GM12878 (cell line): ENCODE measurements at regions not wholly inside any gene's neighbourhood (a gene's known extent, or its start where the extent isn't known, plus 50 kb on each side); places are given as distances from the start of the nearest gene placed in this dataset.
"Not testable (repeated sequence)": the region's sequence is repeated elsewhere in the genome, so short reads cannot be mapped to it uniquely, and the experiment has no call there.

Experiments used
- ATAC-seq: fragments of 200-7000 bp; cut with Tn5 transposase; 3 replicates; pipeline ENCODE4 v1.9.1; 2020; ENCODE audit warnings: mild to moderate bottlenecking, moderate library complexity
- BruUV-seq: library from RNA; stranded (reverse); fragments of 400-500 nt; replicated peaks from 2 replicates; lab custom pipeline; 2021; lab: Mats Ljungman, UMichigan
- CTCF ChIA-PET: fragments of 300-600 bp; sonication (Branson Sonifier 250); formaldehyde crosslinking; extraction: SDS; loops from one replicate; lab custom pipeline; 2021; ENCODE audit warnings: inconsistent platforms; lab: Yijun Ruan, JAX
- POLR2A ChIA-PET: fragments of 350-600 bp; formaldehyde crosslinking; extraction: SDS; loops from one replicate; lab custom pipeline; 2021; ENCODE audit warnings: inconsistent platforms; lab: Charles Lee
- RAD21 ChIA-PET: fragments of 300-600 bp; sonication (Branson Sonifier 250); formaldehyde crosslinking; loops from one replicate; lab custom pipeline; 2023; ENCODE audit warnings: antibody characterized with exemption; ENCODE audit not compliant: unreplicated experiment; lab: Charles Lee
- SMC1A ChIA-PET: fragments of 300-600 bp; sonication (Branson Sonifier 250); formaldehyde crosslinking; loops from one replicate; lab custom pipeline; 2023; ENCODE audit not compliant: unreplicated experiment, uncharacterized antibody; lab: Charles Lee
- DNase-seq: peaks from one replicate; pipeline ENCODE4 v3.0.0-alpha.2; 2011; ENCODE audit warnings: low read depth, low spot score
- FAIRE-seq: peaks from 3 replicates; lab custom pipeline; 2011; peaks lifted over from hg19 to GRCh38; lab: Jason Lieb, UNC
- H2AFZ ChIP-seq: 2 replicates; pipeline ENCODE4 v1.6.0; 2011; ENCODE audit warnings: low read depth, low read length, control low read depth; ENCODE audit not compliant: control insufficient read depth
- H3K27ac ChIP-seq: 2 replicates; pipeline ENCODE4 v1.5.1; 2011; ENCODE audit warnings: control low read depth; ENCODE audit not compliant: control insufficient read depth, insufficient read depth
- H3K27me3 ChIP-seq, 2 experiments: replicated peaks in 1 of 2; 2 replicates each; pipeline versions ENCODE4 v1.6.0 to v1.6.1; 2011; ENCODE audit warnings: low read length in 1 of 2; ENCODE audit not compliant: control insufficient read depth in 2 of 2, insufficient read depth in 2 of 2
- H3K36me3 ChIP-seq, 2 experiments: 2 replicates each; pipeline ENCODE4 v1.5.1; 2011; ENCODE audit warnings: low read length in 1 of 2; ENCODE audit not compliant: control insufficient read depth in 2 of 2, insufficient read depth in 2 of 2
- H3K4me1 ChIP-seq: 2 replicates; pipeline ENCODE4 v1.6.1; 2011; ENCODE audit warnings: mild to moderate bottlenecking, low read length, moderate library complexity, mixed read lengths; ENCODE audit not compliant: control insufficient read depth, insufficient read depth
- H3K4me2 ChIP-seq: 2 replicates; pipeline ENCODE4 v1.6.0; 2011; ENCODE audit warnings: control low read depth; ENCODE audit not compliant: control insufficient read depth, insufficient read depth
- H3K4me3 ChIP-seq: fragments of 200-600 bp; sonication (generic); 2 replicates; pipeline ENCODE4 v1.5.1; 2016
- H3K79me2 ChIP-seq: 2 replicates; pipeline ENCODE4 v1.6.0; 2011; ENCODE audit warnings: low read length; ENCODE audit not compliant: control insufficient read depth, insufficient read depth
- H3K9ac ChIP-seq: 2 replicates; pipeline ENCODE4 v1.8.0; 2011; ENCODE audit warnings: low read length, control low read depth, mixed read lengths; ENCODE audit not compliant: control insufficient read depth, insufficient read depth
- H3K9me3 ChIP-seq: replicated peaks from 3 replicates; pipeline ENCODE4 v1.5.1; 2011; ENCODE audit warnings: mild to moderate bottlenecking, low read length; ENCODE audit not compliant: control insufficient read depth, insufficient read depth
- H4K20me1 ChIP-seq: 2 replicates; pipeline ENCODE4 v1.6.0; 2011; ENCODE audit not compliant: control insufficient read depth, insufficient read depth
- EZH2 ChIP-seq: IDR thresholded peaks from 2 replicates; pipeline ENCODE4 v1.6.1; 2012; ENCODE audit warnings: low read depth, mild to moderate bottlenecking, control low read depth, inconsistent platforms, low read length, borderline replicate concordance; ENCODE audit not compliant: control insufficient read depth
- GATAD2B ChIP-seq: fragments of 450-650 bp; conservative IDR thresholded peaks from 2 replicates; pipeline ENCODE4 v1.6.1; 2017; ENCODE audit warnings: low read depth, mild to moderate bottlenecking, moderate library complexity
- IKZF1 ChIP-seq: fragments of 450-650 bp; conservative IDR thresholded peaks from 2 replicates; pipeline ENCODE4 v1.6.1; 2017; ENCODE audit warnings: antibody characterized with exemption, mild to moderate bottlenecking
- IKZF2 ChIP-seq, 2 experiments: fragments of 450-650 bp; IDR thresholded peaks; 2 replicates each; pipeline ENCODE4 v1.6.1; 2017; ENCODE audit warnings: mild to moderate bottlenecking in 2 of 2, moderate library complexity in 2 of 2
- IRF4 ChIP-seq: IDR thresholded peaks from 2 replicates; pipeline ENCODE4 v1.6.1; 2011; ENCODE audit warnings: low read depth, low read length
- SMARCA5 ChIP-seq: fragments of 450-650 bp; IDR thresholded peaks from 2 replicates; pipeline ENCODE4 v1.6.1; 2017; ENCODE audit warnings: mild to moderate bottlenecking
- SREBF2 ChIP-seq: IDR thresholded peaks from 2 replicates; pipeline ENCODE4 v1.6.1; 2012; ENCODE audit warnings: mild to moderate bottlenecking, low read length
- SRF ChIP-seq, 2 experiments: IDR thresholded peaks; 2 replicates each; pipeline ENCODE4 v1.6.1; 2011; ENCODE audit warnings: low read depth in 2 of 2, low read length in 2 of 2, mild to moderate bottlenecking in 1 of 2, moderate library complexity in 1 of 2
- SUZ12 ChIP-seq: fragments of 200-600 bp; sonication (generic); IDR thresholded peaks from one replicate; pipeline ENCODE4 v1.6.1; 2018; ENCODE audit warnings: antibody characterized with exemption, mild to moderate bottlenecking; ENCODE audit not compliant: unreplicated experiment
- TAF1 ChIP-seq: IDR thresholded peaks from 2 replicates; pipeline ENCODE4 v1.6.1; 2011; ENCODE audit warnings: mild to moderate bottlenecking, low read depth, low read length, borderline replicate concordance
- ZNF384 ChIP-seq: IDR thresholded peaks from 2 replicates; pipeline ENCODE4 v1.6.1; 2012; ENCODE audit warnings: low read depth, mild to moderate bottlenecking, low read length, improper control_type of control experiment, borderline replicate concordance
- WGBS: methylation state at CpG from one replicate; pipeline ENCODE4 v1.1.6; 2016; ENCODE audit warnings: low lambda C conversion rate; ENCODE audit not compliant: insufficient replicate concordance, insufficient coverage; ENCODE audit errors: missing lambda C conversion rate; 5-methylcytosine and 5-hydroxymethylcytosine counted together
- in situ Hi-C: fragments of 300-500 bp; cut with MboI; formaldehyde crosslinking; loops from 9 replicates; pipeline ENCODE4 v1.14.3; 2018; ENCODE audit warnings: mixed read lengths
- intact Hi-C: fragments of 100-400 bp; cut with micrococcal nuclease; formaldehyde crosslinking; loops from one replicate; pipeline ENCODE4 v1.14.2; 2022; ENCODE audit not compliant: unreplicated experiment
- TF ChIP-seq, protein P1 (sequence below): IDR thresholded peaks from 2 replicates; pipeline ENCODE4 v1.6.1; 2011; ENCODE audit warnings: low read depth, mild to moderate bottlenecking, low read length, moderate library complexity, borderline replicate concordance; ENCODE audit errors: extremely low read depth

DNA sequence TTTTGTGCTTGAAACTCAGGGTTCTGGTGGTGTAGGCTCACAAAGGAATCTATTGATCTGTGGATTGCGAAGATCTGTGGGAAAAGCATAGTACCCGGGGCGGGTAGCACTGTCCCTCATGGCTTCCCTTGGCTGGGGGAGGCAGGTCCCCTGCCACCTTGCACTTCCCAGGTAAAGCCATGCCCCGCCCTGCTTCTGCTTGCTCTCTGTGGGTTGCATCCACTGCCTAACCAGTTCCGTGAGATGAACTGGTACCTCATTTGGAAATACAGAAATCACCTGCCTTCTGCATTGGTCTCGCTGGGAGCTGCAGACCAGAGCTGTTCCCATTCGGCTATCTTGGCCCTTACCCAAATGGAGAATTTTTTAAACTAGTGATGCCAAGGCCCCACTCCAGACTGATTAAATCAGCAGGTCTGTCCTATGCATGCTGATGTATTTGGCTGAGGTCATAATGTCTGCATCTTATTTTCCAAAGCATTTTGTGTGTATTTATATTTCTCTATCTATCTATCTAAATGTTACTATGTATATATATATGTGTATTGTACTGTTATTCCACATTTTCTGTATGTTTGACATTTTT, 65.5 kb upstream of the SLC7A14 start:
- H3K27ac ChIP-seq = no peak overlapping the region
- H4K20me1 ChIP-seq = no peaks in the 10 kb centered on the region
- H3K36me3 ChIP-seq = no peaks in the 10 kb centered on the region
- POLR2A ChIA-PET = no interaction called here
- H3K9me3 ChIP-seq = no peaks in the 10 kb centered on the region
- TF ChIP-seq IKZF2 (IDR thresholded peaks at IDR 0.05) (no peak), IRF4 (no peak), SRF (IDR thresholded peaks at IDR 0.05; ENCODE audit: low read depth in 2 of 2, low read length in 2 of 2) (no peak), TAF1 (no peak), IKZF1 (no peak), SREBF2 (no peak), ZNF384 (no peak), SUZ12 (no peak), GATAD2B (no peak), EZH2 (no peak), SMARCA5 (no peak)
- TF ChIP-seq, protein P1, sequence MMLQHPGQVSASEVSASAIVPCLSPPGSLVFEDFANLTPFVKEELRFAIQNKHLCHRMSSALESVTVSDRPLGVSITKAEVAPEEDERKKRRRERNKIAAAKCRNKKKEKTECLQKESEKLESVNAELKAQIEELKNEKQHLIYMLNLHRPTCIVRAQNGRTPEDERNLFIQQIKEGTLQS = no peak
- TF ChIP-seq, all 136 proteins: peak for 0
- no peak for FAIRE-seq
- intact Hi-C loops (no loop called here), in situ Hi-C loops (no loop called here)
- no TSS peak for BruUV-seq
- Histone ChIP-seq H3K79me2 (no peaks in the 10 kb centered on the region), H3K4me2 (no peak overlapping the region), H3K4me3 (no peak overlapping the region), H3K4me1 (no peaks in the 10 kb centered on the region), H3K27me3 (peaks cover 3% of the 10 kb centered on the region in 2 experiments; a peak in 3 of 4 replicates), H3K9ac (no peak overlapping the region), H2AFZ (no peak overlapping the region)
- no peak for DNase-seq
- 62% methylated on average over 7 of the region's 7 CpGs for WGBS
- no peak for ATAC-seq
- ChIA-PET SMC1A (no interaction called here), CTCF (no interaction called here), RAD21 (no interaction called here)

DNA sequence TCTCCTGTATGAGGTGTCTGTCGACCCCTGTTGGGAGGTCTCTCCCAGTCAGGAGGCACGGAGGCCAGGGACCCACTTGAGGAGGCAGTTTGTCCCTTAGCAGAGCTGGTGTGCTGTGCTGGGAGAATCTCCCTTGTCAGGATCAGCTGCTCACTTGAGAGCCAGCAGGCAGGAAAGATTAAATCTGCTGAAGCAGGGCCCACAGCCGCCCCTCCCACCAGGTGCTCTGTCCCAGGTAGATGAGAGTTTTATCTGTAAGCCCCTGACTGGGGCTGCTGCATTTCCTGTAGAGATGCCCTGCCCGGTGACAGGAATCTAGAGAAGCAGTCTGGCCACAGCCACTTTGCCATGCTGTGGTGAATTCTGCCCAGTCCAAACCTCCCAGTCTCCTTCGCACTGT, 64.7 kb upstream of the SLC7A14 start:
- H3K9ac ChIP-seq, CTCF ChIA-PET, H2AFZ ChIP-seq, SMC1A ChIA-PET, DNase-seq, BruUV-seq, H4K20me1 ChIP-seq, H3K4me3 ChIP-seq, H3K4me1 ChIP-seq, intact Hi-C loops, in situ Hi-C loops, H3K9me3 ChIP-seq, H3K27ac ChIP-seq, H3K79me2 ChIP-seq, RAD21 ChIA-PET, H3K4me2 ChIP-seq, H3K36me3 ChIP-seq, POLR2A ChIA-PET, H3K27me3 ChIP-seq, ATAC-seq, FAIRE-seq: not testable (repeated sequence)
- 18% methylated on average over 5 of the region's 5 CpGs for WGBS
